Endodermal cell (in vitro differentiated cells): ENCODE measurements at regions not wholly inside any gene's neighbourhood (a gene's known extent, or its start where the extent isn't known, plus 50 kb on each side); places are given as distances from the start of the nearest gene placed in this dataset.
"Not testable (repeated sequence)": the region's sequence is repeated elsewhere in the genome, so short reads cannot be mapped to it uniquely, and the experiment has no call there.

Experiments used
- DNase-seq: peaks from one replicate; pipeline ENCODE4 v3.0.0-alpha.2; 2017
- H3K27ac ChIP-seq: 2 replicates; pipeline ENCODE4 v1.5.1; 2013; ENCODE audit warnings: mild to moderate bottlenecking, low read depth, low read length, moderate library complexity
- H3K27me3 ChIP-seq: 2 replicates; pipeline ENCODE4 v1.6.1; 2013; ENCODE audit warnings: mild to moderate bottlenecking, low read length, moderate library complexity; ENCODE audit not compliant: insufficient read depth, control insufficient read depth, poor library complexity, severe bottlenecking
- H3K36me3 ChIP-seq: 2 replicates; pipeline ENCODE4 v1.7.0; 2013; ENCODE audit warnings: mild to moderate bottlenecking, low read length, moderate library complexity; ENCODE audit not compliant: control insufficient read depth, insufficient read depth
- H3K4me1 ChIP-seq: one replicate; pipeline ENCODE4 v1.7.0; 2013; ENCODE audit warnings: low read length; ENCODE audit not compliant: control insufficient read depth, insufficient read depth
- H3K4me3 ChIP-seq: 2 replicates; pipeline ENCODE4 v1.5.1; 2013; ENCODE audit warnings: mild to moderate bottlenecking, low read length, moderate library complexity
- H3K9ac ChIP-seq: 2 replicates; pipeline ENCODE4 v1.6.1; 2013; ENCODE audit warnings: mild to moderate bottlenecking, low read length, moderate library complexity; ENCODE audit not compliant: poor library complexity, severe bottlenecking; ENCODE audit errors: extremely low read depth
- H3K9me3 ChIP-seq: 2 replicates; pipeline ENCODE4 v1.6.1; 2013; ENCODE audit warnings: mild to moderate bottlenecking, low read length, moderate library complexity; ENCODE audit not compliant: control insufficient read depth
- H3K27ac Mint-ChIP-seq: 2 replicates; pipeline ENCODE4 v1.8.0; 2020; ENCODE audit warnings: mixed read lengths
- H3K27me3 Mint-ChIP-seq: 2 replicates; pipeline ENCODE4 v1.8.0; 2021; ENCODE audit warnings: mild to moderate bottlenecking, mixed read lengths; ENCODE audit not compliant: insufficient read depth
- H3K36me3 Mint-ChIP-seq: 2 replicates; pipeline ENCODE4 v1.8.0; 2020; ENCODE audit warnings: low read depth, mixed read lengths
- H3K4me1 Mint-ChIP-seq: 2 replicates; pipeline ENCODE4 v1.8.0; 2020; ENCODE audit warnings: mixed read lengths
- H3K4me3 Mint-ChIP-seq: 2 replicates; pipeline ENCODE4 v1.8.0; 2020; ENCODE audit warnings: mild to moderate bottlenecking, moderate library complexity, mixed read lengths
- H3K9me3 Mint-ChIP-seq: 2 replicates; pipeline ENCODE4 v1.8.0; 2020; ENCODE audit warnings: mild to moderate bottlenecking, mixed read lengths
- WGBS, 2 experiments: methylation state at CpG; one replicate each; pipeline versions ENCODE4 v1.1.5 to v1.1.7; 2013; ENCODE audit warnings: missing lambda C conversion rate in 2 of 2, mixed read lengths in 1 of 2; ENCODE audit not compliant: insufficient coverage in 1 of 2, insufficient read length in 1 of 2; 5-methylcytosine and 5-hydroxymethylcytosine counted together
- TF ChIP-seq, protein P1 (sequence below): fragments of 200-600 bp; sonication (generic); conservative IDR thresholded peaks from 2 replicates; pipeline ENCODE4 v1.5.0; 2021; ENCODE audit warnings: antibody characterized with exemption, mild to moderate bottlenecking

DNA sequence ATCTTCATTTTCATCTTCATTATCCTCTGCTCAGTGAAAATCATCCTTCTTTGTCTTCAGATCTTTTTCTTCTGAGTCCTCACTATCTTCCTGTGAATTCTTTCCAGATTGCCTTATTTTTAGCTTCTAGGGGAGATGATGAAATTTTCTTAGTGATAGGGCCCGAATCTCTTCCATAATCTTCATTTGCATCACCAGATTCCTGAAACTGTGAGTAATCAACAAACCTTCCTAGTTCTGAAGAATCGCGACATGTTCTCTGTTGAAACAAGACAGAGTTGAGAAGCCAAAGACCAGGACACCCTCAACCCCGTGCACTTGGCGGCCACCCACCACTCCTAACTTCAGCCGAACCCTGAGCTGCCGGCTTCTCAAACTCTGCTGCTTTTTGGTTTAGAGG, 92.8 kb upstream of the CDC42BPA start:
- Histone ChIP-seq H3K4me1 (no peaks in the 10 kb centered on the region), H3K4me3 (no peak overlapping the region), H3K27ac (no peak overlapping the region), H3K36me3 (no peaks in the 10 kb centered on the region), H3K9me3 (no peaks in the 10 kb centered on the region), H3K27me3 (no peaks in the 10 kb centered on the region), H3K9ac (no peak overlapping the region)
- DNase-seq = no peak
- no peaks in the 10 kb centered on the region for H3K36me3 Mint-ChIP-seq
- H3K27ac Mint-ChIP-seq = no peak overlapping the region
- no peaks in the 10 kb centered on the region for H3K4me1 Mint-ChIP-seq
- peaks cover 8% of the 10 kb centered on the region for H3K27me3 Mint-ChIP-seq
- H3K9me3 Mint-ChIP-seq = no peaks in the 10 kb centered on the region
- no peak overlapping the region for H3K4me3 Mint-ChIP-seq
- WGBS, 2 experiments = 85 to 87% methylated on average over 6 to 7 of the region's 7 CpGs
- TF ChIP-seq, protein P1, sequence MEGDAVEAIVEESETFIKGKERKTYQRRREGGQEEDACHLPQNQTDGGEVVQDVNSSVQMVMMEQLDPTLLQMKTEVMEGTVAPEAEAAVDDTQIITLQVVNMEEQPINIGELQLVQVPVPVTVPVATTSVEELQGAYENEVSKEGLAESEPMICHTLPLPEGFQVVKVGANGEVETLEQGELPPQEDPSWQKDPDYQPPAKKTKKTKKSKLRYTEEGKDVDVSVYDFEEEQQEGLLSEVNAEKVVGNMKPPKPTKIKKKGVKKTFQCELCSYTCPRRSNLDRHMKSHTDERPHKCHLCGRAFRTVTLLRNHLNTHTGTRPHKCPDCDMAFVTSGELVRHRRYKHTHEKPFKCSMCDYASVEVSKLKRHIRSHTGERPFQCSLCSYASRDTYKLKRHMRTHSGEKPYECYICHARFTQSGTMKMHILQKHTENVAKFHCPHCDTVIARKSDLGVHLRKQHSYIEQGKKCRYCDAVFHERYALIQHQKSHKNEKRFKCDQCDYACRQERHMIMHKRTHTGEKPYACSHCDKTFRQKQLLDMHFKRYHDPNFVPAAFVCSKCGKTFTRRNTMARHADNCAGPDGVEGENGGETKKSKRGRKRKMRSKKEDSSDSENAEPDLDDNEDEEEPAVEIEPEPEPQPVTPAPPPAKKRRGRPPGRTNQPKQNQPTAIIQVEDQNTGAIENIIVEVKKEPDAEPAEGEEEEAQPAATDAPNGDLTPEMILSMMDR = no peak

DNA sequence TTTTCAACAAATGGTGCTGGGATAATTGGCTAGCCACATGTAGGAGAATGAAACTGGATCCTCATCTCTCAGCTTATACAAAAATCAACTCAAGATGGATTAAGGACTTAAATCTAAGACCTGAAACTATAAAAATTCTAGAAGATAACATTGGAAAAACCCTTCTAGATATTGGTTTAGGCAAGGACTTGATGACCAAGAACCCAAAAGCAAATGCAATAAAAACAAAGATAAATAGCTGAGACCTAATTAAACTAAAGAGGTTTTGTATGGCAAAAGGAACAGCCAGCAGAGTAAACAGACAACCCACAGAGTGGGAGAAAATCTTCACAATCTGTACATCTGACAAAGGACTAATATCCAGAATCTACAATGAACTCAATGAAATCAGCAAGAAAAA, 88.0 kb upstream of the CDC42BPA start:
- not testable (repeated sequence) for H3K27ac Mint-ChIP-seq, H3K27me3 ChIP-seq, H3K36me3 ChIP-seq, H3K9me3 ChIP-seq, H3K27ac ChIP-seq, H3K4me3 ChIP-seq, H3K27me3 Mint-ChIP-seq, H3K9ac ChIP-seq, DNase-seq, H3K4me1 Mint-ChIP-seq, H3K36me3 Mint-ChIP-seq, H3K4me3 Mint-ChIP-seq, H3K4me1 ChIP-seq
- H3K9me3 Mint-ChIP-seq = peaks cover 12% of the 10 kb centered on the region

DNA sequence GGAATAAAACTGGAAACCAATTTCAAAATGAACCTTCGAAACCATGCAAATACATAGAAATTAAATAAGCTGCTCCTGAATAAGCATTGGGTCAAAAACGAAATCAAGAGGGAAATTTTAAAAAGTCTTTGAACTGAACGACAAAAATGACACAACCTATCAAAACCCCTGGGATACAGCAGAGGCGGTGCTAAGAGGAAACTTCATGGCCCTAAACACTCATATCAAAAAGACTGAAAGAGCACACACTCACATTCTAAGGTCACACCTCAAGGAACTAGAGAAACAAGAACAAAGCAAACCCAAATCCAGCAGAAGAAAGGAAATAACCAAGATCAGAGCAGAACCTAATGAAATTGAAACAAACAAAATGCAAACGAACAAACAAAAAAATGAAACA, 85.2 kb upstream of the CDC42BPA start:
- Mint-ChIP-seq H3K4me1 (no peaks in the 10 kb centered on the region), H3K4me3 (no peak overlapping the region), H3K36me3 (no peaks in the 10 kb centered on the region), H3K9me3 (peaks cover 20% of the 10 kb centered on the region), H3K27ac (no peak overlapping the region), H3K27me3 (no peaks in the 10 kb centered on the region)
- Histone ChIP-seq H3K36me3 (no peaks in the 10 kb centered on the region), H3K4me3 (no peak overlapping the region), H3K9ac (no peak overlapping the region), H3K4me1 (no peaks in the 10 kb centered on the region), H3K27me3 (no peaks in the 10 kb centered on the region), H3K9me3 (no peaks in the 10 kb centered on the region), H3K27ac (no peak overlapping the region)
- DNase-seq = no peak
- TF ChIP-seq, protein P1 = no peak
- WGBS, 2 experiments = 69 to 78% methylated on average over 2 to 5 of the region's 5 CpGs

DNA sequence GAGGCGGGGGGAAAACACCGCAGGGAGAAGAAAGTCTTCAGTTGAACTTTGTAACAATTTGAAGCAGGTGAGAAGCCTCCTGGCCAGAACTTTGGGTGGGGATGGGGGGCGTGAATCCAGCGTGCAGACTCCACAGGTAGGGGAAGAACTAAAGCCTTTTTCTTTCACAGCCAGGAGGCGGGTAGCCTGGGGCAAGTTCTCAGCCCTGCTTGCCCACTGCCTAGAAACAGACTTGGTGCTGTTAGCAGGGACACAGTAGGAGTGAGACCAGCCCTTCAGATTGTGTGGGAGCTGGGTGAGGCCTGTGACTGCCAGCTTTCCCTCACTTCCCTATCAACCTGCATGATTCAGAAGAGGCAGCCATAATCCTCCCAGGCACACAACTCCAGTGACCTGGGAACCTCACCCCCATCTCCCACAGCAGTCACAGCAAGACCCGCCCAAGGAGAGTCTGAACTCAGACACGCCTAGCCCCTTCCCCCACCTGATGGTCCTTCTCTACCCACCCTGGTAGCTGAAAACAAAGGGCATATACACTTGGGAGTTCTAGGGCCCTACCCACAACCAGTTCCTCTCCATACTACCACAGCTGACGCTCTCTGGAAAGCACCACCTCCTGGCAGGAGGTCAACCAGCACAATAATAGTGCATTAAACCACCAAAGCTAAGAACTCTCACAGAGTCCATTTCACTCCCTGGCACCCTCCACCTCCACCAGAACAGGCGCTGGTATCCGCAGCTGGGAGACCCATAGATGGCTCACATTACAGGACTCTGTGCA, 83.5 kb upstream of the CDC42BPA start:
- TF ChIP-seq, protein P1 = no peak
- Mint-ChIP-seq H3K9me3 (peaks cover 20% of the 10 kb centered on the region), H3K4me3 (no peak overlapping the region), H3K4me1 (no peaks in the 10 kb centered on the region), H3K27me3 (no peaks in the 10 kb centered on the region), H3K27ac (no peak overlapping the region), H3K36me3 (no peaks in the 10 kb centered on the region)
- Histone ChIP-seq H3K27me3 (no peaks in the 10 kb centered on the region), H3K27ac (no peak overlapping the region), H3K4me1 (no peaks in the 10 kb centered on the region), H3K9me3 (no peaks in the 10 kb centered on the region), H3K4me3 (no peak overlapping the region), H3K36me3 (no peaks in the 10 kb centered on the region), H3K9ac (no peak overlapping the region)
- 90 to 100% methylated on average over 4 to 10 of the region's 10 CpGs for WGBS, 2 experiments
- no peak for DNase-seq
